ENCODE measurements at regions not wholly inside any gene's neighbourhood (a gene's known extent, or its start where the extent isn't known, plus 50 kb on each side); places are given as distances from the start of the nearest gene placed in this dataset.

GRCh38 chr10:112895292-112895691 is 54.8 kb upstream of the TCF7L2 start:
- no peaks in the 10 kb centered on the region for H3K27me3 ChIP-seq
- 82 to 91% methylated on average over 2 of the region's 4 CpGs for WGBS, 2 donors
- H3K9me3 ChIP-seq = no peaks in the 10 kb centered on the region
- H3K36me3 ChIP-seq = no peaks in the 10 kb centered on the region
- no peak overlapping the region for H3K4me3 ChIP-seq
- no peak for DNase-seq
- H3K27ac ChIP-seq = no peak overlapping the region
- peaks cover 0 to 8% (median 0%) of the 10 kb centered on the region in 3 donors for H3K4me1 ChIP-seq
- TF ChIP-seq POLR2A (IDR thresholded peaks at IDR 0.05) (no peak), CTCF (IDR thresholded peaks at IDR 0.05) (no peak)
- intact Hi-C loops (cut with DNase I) = no loop called here

- WGBS, 2 donors = 92 to 93% methylated on average over 3 of the region's 3 CpGs
- TF ChIP-seq POLR2A (IDR thresholded peaks at IDR 0.05) (no peak), CTCF (IDR thresholded peaks at IDR 0.05) (no peak)
Measured at GRCh38 chr10:112896273-112896672, 53.8 kb upstream of the TCF7L2 start.

GRCh38 chr10:112896722-112897121 is 53.3 kb upstream of the TCF7L2 start:
- TF ChIP-seq CTCF (IDR thresholded peaks at IDR 0.05) = no peak
- no peak for TF ChIP-seq POLR2A (IDR thresholded peaks at IDR 0.05)
- no peak overlapping the region for H3K4me3 ChIP-seq
- H3K27me3 ChIP-seq = no peaks in the 10 kb centered on the region
- intact Hi-C loops (cut with DNase I) = no loop called here
- H3K9me3 ChIP-seq = no peaks in the 10 kb centered on the region
- no peak overlapping the region for H3K27ac ChIP-seq
- 67 to 72% methylated on average over 5 of the region's 5 CpGs for WGBS, 2 donors
- no peaks in the 10 kb centered on the region for H3K36me3 ChIP-seq
- H3K4me1 ChIP-seq = peaks cover 0 to 8% (median 0%) of the 10 kb centered on the region in 3 donors
- no peak for DNase-seq

More at GRCh38 chr10:112896273-112896672, 53.8 kb upstream of the TCF7L2 start:
- Histone ChIP-seq H3K9me3 (no peaks in the 10 kb centered on the region), H3K4me1 (peaks cover 0 to 8% (median 0%) of the 10 kb centered on the region in 3 donors), H3K36me3 (no peaks in the 10 kb centered on the region), H3K27me3 (no peaks in the 10 kb centered on the region), H3K4me3 (no peak overlapping the region), H3K27ac (no peak overlapping the region)
- intact Hi-C loops (cut with DNase I) = no loop called here
- no peak for DNase-seq

- DNase-seq = no peak
- peak overlapping the region in 1 of 4 donors; percentile 39 for H3K4me3 ChIP-seq
- H3K27me3 ChIP-seq = no peaks in the 10 kb centered on the region
- 27 to 42% methylated on average over 15 to 20 of the region's 24 CpGs for WGBS, 2 donors
- H3K36me3 ChIP-seq = no peaks in the 10 kb centered on the region
- intact Hi-C loops (cut with DNase I) = no loop called here
- H3K9me3 ChIP-seq = no peaks in the 10 kb centered on the region
- no peak overlapping the region for H3K27ac ChIP-seq
- no peak for TF ChIP-seq POLR2A (IDR thresholded peaks at IDR 0.05)
- peaks cover 0 to 8% (median 0%) of the 10 kb centered on the region in 3 donors for H3K4me1 ChIP-seq
Measured at GRCh38 chr10:112898540-112899390, 51.3 kb upstream of the TCF7L2 start.

- 76 to 82% methylated on average over 5 to 6 of the region's 8 CpGs for WGBS, 2 donors
Measured at GRCh38 chr10:112899391-112900065, 50.5 kb upstream of the TCF7L2 start.

More at GRCh38 chr10:112899391-112900065, 50.5 kb upstream of the TCF7L2 start:
- intact Hi-C loops (cut with DNase I) = no loop called here
- peaks cover 0 to 8% (median 0%) of the 10 kb centered on the region in 3 donors for H3K4me1 ChIP-seq
- no peaks in the 10 kb centered on the region for H3K9me3 ChIP-seq
- H3K36me3 ChIP-seq = no peaks in the 10 kb centered on the region
- no peak overlapping the region for H3K4me3 ChIP-seq
- no peak overlapping the region for H3K27ac ChIP-seq
- no peak for DNase-seq
- H3K27me3 ChIP-seq = no peaks in the 10 kb centered on the region
- TF ChIP-seq CTCF (IDR thresholded peaks at IDR 0.05) (no peak), POLR2A (IDR thresholded peaks at IDR 0.05) (no peak)
